ENCODE measurements at regions not wholly inside any gene's neighbourhood (a gene's known extent, or its start where the extent isn't known, plus 50 kb on each side); places are given as distances from the start of the nearest gene placed in this dataset.

GRCh38 chr2:359047-359446 lies 71.2 kb upstream of the ALKAL2 start:
- TF ChIP-seq TAF1 (IDR thresholded peaks at IDR 0.05; ENCODE audit: borderline replicate concordance, insufficient read depth, low read length) (no peak), POLR2AphosphoS5 (IDR thresholded peaks at IDR 0.05; ENCODE audit: low read depth, low read length) (no peak), FOXP2 (optimal IDR thresholded peaks at IDR 0.05; ENCODE audit: borderline replicate concordance, extremely low read depth, extremely low read length, insufficient read depth) (no peak), SIN3A (IDR thresholded peaks at IDR 0.05; ENCODE audit: borderline replicate concordance, insufficient read depth, low read length) (no peak), REST (IDR thresholded peaks at IDR 0.05; ENCODE audit: insufficient read depth in 1 of 2, low read depth in 2 of 2, low read length in 2 of 2) (no peak)

- TF ChIP-seq TAF1 (IDR thresholded peaks at IDR 0.05; ENCODE audit: borderline replicate concordance, insufficient read depth, low read length) (no peak), FOXP2 (optimal IDR thresholded peaks at IDR 0.05; ENCODE audit: borderline replicate concordance, extremely low read depth, extremely low read length, insufficient read depth) (no peak), SIN3A (IDR thresholded peaks at IDR 0.05; ENCODE audit: borderline replicate concordance, insufficient read depth, low read length) (no peak), POLR2AphosphoS5 (IDR thresholded peaks at IDR 0.05; ENCODE audit: low read depth, low read length) (no peak), REST (IDR thresholded peaks at IDR 0.05; ENCODE audit: insufficient read depth in 1 of 2, low read depth in 2 of 2, low read length in 2 of 2) (no peak)
Observed at GRCh38 chr2:357811-358210, 69.9 kb upstream of the ALKAL2 start.

GRCh38 chr2:355773-356172 lies 67.9 kb upstream of the ALKAL2 start:
- TF ChIP-seq REST (IDR thresholded peaks at IDR 0.05; ENCODE audit: insufficient read depth in 1 of 2, low read depth in 2 of 2, low read length in 2 of 2) (no peak), POLR2AphosphoS5 (IDR thresholded peaks at IDR 0.05; ENCODE audit: low read depth, low read length) (no peak), SIN3A (IDR thresholded peaks at IDR 0.05; ENCODE audit: borderline replicate concordance, insufficient read depth, low read length) (no peak), TAF1 (IDR thresholded peaks at IDR 0.05; ENCODE audit: borderline replicate concordance, insufficient read depth, low read length) (no peak), FOXP2 (optimal IDR thresholded peaks at IDR 0.05; ENCODE audit: borderline replicate concordance, extremely low read depth, extremely low read length, insufficient read depth) (no peak)

- no peak for TF ChIP-seq TAF1 (IDR thresholded peaks at IDR 0.05; ENCODE audit: borderline replicate concordance, insufficient read depth, low read length)
- no peak for TF ChIP-seq REST (IDR thresholded peaks at IDR 0.05; ENCODE audit: insufficient read depth in 1 of 2, low read depth in 2 of 2, low read length in 2 of 2)
- TF ChIP-seq POLR2AphosphoS5 (IDR thresholded peaks at IDR 0.05; ENCODE audit: low read depth, low read length) = no peak
- TF ChIP-seq FOXP2 (optimal IDR thresholded peaks at IDR 0.05; ENCODE audit: borderline replicate concordance, extremely low read depth, extremely low read length, insufficient read depth) = no peak
- TF ChIP-seq SIN3A (IDR thresholded peaks at IDR 0.05; ENCODE audit: borderline replicate concordance, insufficient read depth, low read length) = no peak
Observed at GRCh38 chr2:352696-353095, 64.8 kb upstream of the ALKAL2 start.

GRCh38 chr2:349390-349789 lies 61.5 kb upstream of the ALKAL2 start:
- no peak for TF ChIP-seq REST (IDR thresholded peaks at IDR 0.05; ENCODE audit: insufficient read depth in 1 of 2, low read depth in 2 of 2, low read length in 2 of 2)
- TF ChIP-seq FOXP2 (optimal IDR thresholded peaks at IDR 0.05; ENCODE audit: borderline replicate concordance, extremely low read depth, extremely low read length, insufficient read depth) = no peak
- no peak for TF ChIP-seq SIN3A (IDR thresholded peaks at IDR 0.05; ENCODE audit: borderline replicate concordance, insufficient read depth, low read length)
- no peak for TF ChIP-seq TAF1 (IDR thresholded peaks at IDR 0.05; ENCODE audit: borderline replicate concordance, insufficient read depth, low read length)
- no peak for TF ChIP-seq POLR2AphosphoS5 (IDR thresholded peaks at IDR 0.05; ENCODE audit: low read depth, low read length)

All from PFSK-1 (cell line).